ENCODE measurements at regions not wholly inside any gene's neighbourhood (a gene's known extent, or its start where the extent isn't known, plus 50 kb on each side); places are given as distances from the start of the nearest gene placed in this dataset.
"Not testable (repeated sequence)": the region's sequence is repeated elsewhere in the genome, so short reads cannot be mapped to it uniquely, and the experiment has no call there.

DNA sequence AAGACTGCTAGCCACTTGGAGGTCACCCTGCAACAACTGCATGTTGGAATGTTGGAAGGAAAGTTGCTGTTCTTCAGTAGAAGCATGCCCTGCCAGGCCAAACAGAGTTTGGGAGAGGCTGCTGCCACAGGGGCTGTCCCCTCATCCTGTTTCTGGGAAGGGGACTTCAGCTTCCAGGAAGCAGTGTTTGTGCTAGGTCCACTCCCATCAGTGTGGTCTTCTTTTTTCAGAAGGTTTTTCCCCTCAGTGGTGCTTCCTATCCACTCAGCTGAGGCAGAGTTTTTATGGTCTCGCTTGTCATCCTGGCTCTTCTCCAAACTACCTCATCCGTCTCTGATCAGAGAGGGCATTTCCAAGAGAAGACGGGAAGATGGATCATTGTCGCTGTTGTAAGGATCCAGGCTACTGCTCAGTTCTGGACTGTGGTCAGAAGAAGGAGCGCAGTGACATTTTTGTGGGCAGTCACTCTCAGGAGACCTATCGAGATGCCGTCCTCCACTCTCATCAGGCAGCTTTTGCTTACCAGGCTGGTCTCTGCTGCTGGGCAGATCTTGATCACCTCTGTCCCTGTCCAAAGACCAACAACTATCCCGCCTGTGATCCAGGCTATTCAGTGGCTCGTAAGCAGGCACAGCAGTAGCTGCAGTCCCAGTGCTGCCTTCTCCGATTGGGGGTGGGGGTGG is 97.8 kb upstream of the C5orf63 start:
- DNase-seq (ENCODE audit: low read depth, low spot score): no peak
- H3K4me3 ChIP-seq (ENCODE audit: low read depth, low read length): no peak overlapping the region
- TF ChIP-seq, protein P1, sequence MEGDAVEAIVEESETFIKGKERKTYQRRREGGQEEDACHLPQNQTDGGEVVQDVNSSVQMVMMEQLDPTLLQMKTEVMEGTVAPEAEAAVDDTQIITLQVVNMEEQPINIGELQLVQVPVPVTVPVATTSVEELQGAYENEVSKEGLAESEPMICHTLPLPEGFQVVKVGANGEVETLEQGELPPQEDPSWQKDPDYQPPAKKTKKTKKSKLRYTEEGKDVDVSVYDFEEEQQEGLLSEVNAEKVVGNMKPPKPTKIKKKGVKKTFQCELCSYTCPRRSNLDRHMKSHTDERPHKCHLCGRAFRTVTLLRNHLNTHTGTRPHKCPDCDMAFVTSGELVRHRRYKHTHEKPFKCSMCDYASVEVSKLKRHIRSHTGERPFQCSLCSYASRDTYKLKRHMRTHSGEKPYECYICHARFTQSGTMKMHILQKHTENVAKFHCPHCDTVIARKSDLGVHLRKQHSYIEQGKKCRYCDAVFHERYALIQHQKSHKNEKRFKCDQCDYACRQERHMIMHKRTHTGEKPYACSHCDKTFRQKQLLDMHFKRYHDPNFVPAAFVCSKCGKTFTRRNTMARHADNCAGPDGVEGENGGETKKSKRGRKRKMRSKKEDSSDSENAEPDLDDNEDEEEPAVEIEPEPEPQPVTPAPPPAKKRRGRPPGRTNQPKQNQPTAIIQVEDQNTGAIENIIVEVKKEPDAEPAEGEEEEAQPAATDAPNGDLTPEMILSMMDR (IDR thresholded peaks at IDR 0.05; ENCODE audit: insufficient read depth, low read length, missing control alignments): no peak
- POLR2A ChIA-PET: no interaction called here
- CTCF ChIA-PET: no interaction called here

DNA sequence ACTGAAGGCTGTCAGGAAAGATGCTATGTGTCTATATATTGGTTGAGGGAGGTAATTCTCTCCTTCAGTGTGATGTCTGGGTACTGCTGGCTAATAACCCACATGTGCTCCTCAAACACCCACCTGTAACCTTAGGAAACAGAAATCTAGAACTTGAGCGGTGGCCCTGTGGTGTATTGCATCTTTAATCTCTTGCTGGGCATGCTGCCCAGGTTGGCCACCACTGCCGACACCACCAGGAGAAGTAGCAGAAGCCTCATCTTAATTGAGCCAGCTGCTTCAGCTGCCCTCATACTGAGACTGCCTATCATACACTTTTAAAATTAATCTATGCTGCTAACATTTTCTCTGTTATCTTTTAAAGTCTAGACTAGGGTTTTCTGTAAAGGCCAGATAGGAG is 103.5 kb upstream of the C5orf63 start:
- CTCF ChIA-PET: interaction anchor here (1.0 kb wide), 1 partner anchor 11 kb away, joined by 3 read pairs; no protein-coding TSS in a partner anchor
- POLR2A ChIA-PET: no interaction called here
- DNase-seq (ENCODE audit: low read depth, low spot score): no peak
- H3K4me3 ChIP-seq (ENCODE audit: low read depth, low read length): no peak overlapping the region
- TF ChIP-seq, protein P1 (IDR thresholded peaks at IDR 0.05; ENCODE audit: insufficient read depth, low read length, missing control alignments): no peak

DNA sequence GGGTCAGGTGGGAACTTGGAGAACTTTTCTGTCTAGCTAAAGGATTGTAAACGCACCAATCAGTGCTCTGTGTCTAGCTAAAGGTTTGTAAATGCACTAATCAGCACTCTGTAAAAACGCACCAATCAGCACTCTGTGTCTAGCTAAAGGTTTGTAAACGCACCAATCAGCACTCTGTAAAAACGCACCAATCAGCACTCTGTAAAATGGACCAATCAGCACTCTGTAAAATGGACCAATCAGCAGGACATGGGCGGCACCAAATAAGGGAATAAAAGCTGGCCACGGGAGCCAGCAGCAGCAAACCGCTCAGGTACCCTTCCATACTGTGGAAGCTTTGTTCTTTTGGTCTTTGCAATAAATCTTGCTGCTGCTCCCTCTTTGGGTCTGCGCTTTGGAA is 108.0 kb upstream of the MEGF10 start:
- CTCF ChIA-PET, POLR2A ChIA-PET: not testable (repeated sequence)

DNA sequence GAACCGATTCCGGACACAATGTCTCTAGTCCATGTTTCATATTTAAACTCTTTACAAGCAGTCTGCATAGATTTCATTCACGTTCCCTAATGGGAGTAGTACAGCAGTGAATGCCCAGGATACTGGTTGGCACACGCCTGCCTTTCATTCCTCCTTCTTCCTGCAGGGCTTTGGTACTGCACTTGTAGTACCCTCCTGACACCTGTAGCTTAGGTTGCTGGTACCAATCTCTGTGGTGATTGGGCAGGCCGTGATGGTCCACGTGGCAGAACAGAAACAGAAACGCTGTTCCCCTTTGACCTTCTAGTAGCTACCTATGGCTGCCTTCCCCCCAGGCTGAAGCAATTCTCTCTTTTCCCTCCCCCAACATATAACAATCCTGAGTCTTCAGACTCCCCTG is 107.3 kb upstream of the MEGF10 start:
- DNase-seq (ENCODE audit: low read depth, low spot score): no peak
- POLR2A ChIA-PET: no interaction called here
- TF ChIP-seq, protein P1 (IDR thresholded peaks at IDR 0.05; ENCODE audit: insufficient read depth, low read length, missing control alignments): no peak
- CTCF ChIA-PET: no interaction called here
- no peak overlapping the region for H3K4me3 ChIP-seq (ENCODE audit: low read depth, low read length)

More for the DNA sequence above, 108.0 kb upstream of the MEGF10 start:
- H3K4me3 ChIP-seq (ENCODE audit: low read depth, low read length); DNase-seq (ENCODE audit: low read depth, low spot score): not testable (repeated sequence)

DNA sequence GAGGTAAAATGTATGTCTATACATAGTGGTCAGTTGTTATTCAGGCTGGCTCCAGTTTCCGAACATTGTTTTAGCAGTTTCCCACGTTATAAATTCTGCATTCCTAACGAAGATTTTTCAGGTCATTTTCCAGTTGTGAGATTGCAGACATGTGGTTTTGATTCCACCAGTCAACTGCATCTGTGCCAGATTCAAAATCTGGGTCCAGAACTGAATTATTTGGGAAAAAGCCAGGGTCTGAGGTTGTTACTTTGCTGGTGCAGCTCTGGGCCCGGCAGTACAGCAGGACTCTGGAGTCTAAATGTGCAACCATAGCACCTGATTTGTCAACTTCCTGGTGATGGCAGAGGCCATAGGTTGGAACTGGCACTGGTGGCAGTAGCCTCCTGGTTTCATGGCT is 105.7 kb upstream of the MEGF10 start:
- TF ChIP-seq, protein P1 (IDR thresholded peaks at IDR 0.05; ENCODE audit: insufficient read depth, low read length, missing control alignments): no peak

DNA sequence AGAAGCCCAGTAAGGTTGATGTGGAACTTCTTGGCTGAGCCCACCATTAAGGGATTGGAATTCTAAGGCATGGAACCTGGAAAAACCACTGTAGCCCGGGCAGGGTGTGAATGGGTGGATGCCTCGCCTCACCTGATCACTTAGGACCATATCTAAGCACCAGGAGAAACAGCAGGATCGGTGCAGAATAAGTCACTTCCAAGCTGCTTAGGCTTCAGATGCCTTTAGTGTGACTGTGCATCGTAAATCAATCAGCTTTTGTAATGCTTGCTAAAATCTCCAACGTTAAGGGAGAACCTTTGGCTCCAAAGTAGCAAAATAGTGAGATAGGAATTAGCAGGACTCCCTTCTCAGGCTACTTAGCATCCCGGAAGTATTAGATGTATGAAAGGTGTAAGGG is 103.9 kb upstream of the MEGF10 start:
- ChIA-PET CTCF (no interaction called here), POLR2A (no interaction called here)
- TF ChIP-seq, protein P1 (IDR thresholded peaks at IDR 0.05; ENCODE audit: insufficient read depth, low read length, missing control alignments): no peak
- no peak for DNase-seq (ENCODE audit: low read depth, low spot score)
- H3K4me3 ChIP-seq (ENCODE audit: low read depth, low read length): no peak overlapping the region

More for the DNA sequence above, 105.7 kb upstream of the MEGF10 start:
- ChIA-PET POLR2A (no interaction called here), CTCF (no interaction called here)
- no peak for DNase-seq (ENCODE audit: low read depth, low spot score)
- no peak overlapping the region for H3K4me3 ChIP-seq (ENCODE audit: low read depth, low read length)

DNA sequence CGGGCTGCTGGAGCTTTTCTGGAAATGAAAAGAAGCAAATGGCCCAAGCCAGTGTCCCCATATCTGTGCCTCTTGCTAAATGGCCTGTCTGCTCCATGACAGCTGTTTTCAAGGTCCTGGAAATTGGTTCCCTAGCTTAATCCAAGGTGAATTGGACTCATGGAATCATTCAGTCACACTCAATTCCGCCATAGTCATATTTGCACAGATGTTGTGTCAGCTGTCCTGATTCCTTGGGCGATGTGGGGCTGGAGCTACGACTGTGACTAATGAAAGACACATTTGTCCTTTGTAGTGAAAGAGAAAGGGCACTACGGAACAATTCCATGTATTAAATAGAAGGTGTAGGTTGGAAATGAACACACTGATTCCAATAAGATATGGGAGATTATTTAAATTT is 102.9 kb upstream of the MEGF10 start:
- TF ChIP-seq, protein P1 (IDR thresholded peaks at IDR 0.05; ENCODE audit: insufficient read depth, low read length, missing control alignments): no peak
- no peak overlapping the region for H3K4me3 ChIP-seq (ENCODE audit: low read depth, low read length)
- ChIA-PET POLR2A (no interaction called here), CTCF (interaction anchor here (0.5 to 0.7 kb wide), 2 partner anchors 12 to 31 kb away, joined by 3 read pairs; no protein-coding TSS in a partner anchor)
- no peak for DNase-seq (ENCODE audit: low read depth, low spot score)
